ENCODE measurements at regions not wholly inside any gene's neighbourhood (a gene's known extent, or its start where the extent isn't known, plus 50 kb on each side); places are given as distances from the start of the nearest gene placed in this dataset.

DNA sequence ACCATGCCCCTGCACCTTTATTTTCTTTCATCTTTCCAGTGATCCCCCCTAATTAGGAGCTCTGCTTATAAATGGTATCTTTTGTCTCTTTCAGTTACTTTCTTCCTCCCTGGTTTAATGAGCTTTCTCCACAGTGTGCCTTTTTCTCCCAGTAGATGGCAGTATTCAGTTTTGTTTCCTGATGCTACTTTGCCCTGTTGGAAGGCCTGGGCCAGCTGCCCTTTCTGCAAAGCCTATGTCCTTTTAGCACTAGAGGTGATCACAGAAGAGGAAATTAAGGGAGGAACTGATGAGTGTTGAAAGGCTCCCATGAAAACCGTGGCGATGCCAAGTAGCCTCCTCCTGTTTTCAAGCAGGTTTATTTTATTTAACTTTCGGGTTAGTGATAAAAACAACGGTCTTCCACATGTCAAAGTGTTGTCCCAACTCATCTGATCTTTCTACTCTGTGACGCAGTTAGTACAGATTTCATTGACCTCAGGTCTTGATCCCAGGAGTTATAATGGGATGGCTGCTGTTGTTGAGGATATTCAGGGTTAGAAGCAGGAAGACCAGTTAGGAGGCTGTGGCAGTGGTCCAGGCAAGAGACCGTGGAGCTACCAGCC, 184.2 kb upstream of the BMP2 start:
- Histone ChIP-seq H3K27ac (no peak overlapping the region), H3K27me3 (no peaks in the 10 kb centered on the region), H3K4me1 (no peaks in the 10 kb centered on the region), H3K36me3 (no peaks in the 10 kb centered on the region), H3K4me3 (no peak overlapping the region), H3K9me3 (no peaks in the 10 kb centered on the region)
- no peak for DNase-seq
- peak; percentile 31 to 44 for TF ChIP-seq CTCF (IDR thresholded peaks at IDR 0.05)
- intact Hi-C loops (cut with DNase I; ENCODE audit: low total_unique reads): loop anchor here (5.0 kb wide), 1 partner anchor 321 kb away; no protein-coding TSS in a partner anchor

GRCh38 chr20:6582449-6582848, 185.0 kb upstream of the BMP2 start:
- no peak for DNase-seq
- H3K4me1 ChIP-seq: no peaks in the 10 kb centered on the region
- no peaks in the 10 kb centered on the region for H3K27me3 ChIP-seq
- no peak for TF ChIP-seq CTCF (IDR thresholded peaks at IDR 0.05)
- H3K4me3 ChIP-seq: no peak overlapping the region
- H3K9me3 ChIP-seq: no peaks in the 10 kb centered on the region
- H3K36me3 ChIP-seq: no peaks in the 10 kb centered on the region
- intact Hi-C loops (cut with DNase I; ENCODE audit: low total_unique reads): loop anchor here (5.0 kb wide), 1 partner anchor 320 kb away; no protein-coding TSS in a partner anchor
- H3K27ac ChIP-seq: no peak overlapping the region

DNA sequence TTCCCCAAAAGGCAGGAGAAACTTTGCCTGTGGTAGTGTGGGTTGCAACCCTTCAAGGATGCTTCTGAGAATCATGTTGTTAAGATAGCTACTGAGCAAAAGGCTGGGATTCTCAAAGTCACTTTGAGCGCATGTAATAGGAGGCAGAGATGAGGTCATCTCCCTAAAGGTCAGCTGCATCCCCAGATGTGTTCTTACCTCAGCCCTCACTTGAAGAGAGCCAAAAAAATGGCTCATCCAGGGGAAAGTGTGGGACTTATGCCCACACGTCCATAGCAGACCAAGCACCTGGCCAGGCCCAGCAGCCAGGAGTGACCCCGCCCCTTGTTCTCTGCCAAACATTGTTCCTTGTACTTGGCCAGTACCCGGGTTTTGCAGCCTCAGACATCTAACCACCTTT, 187.0 kb upstream of the BMP2 start:
- Histone ChIP-seq H3K27ac (no peak overlapping the region), H3K36me3 (no peaks in the 10 kb centered on the region), H3K9me3 (no peaks in the 10 kb centered on the region), H3K4me1 (no peaks in the 10 kb centered on the region), H3K27me3 (no peaks in the 10 kb centered on the region), H3K4me3 (no peak overlapping the region)
- DNase-seq: no peak
- no peak for TF ChIP-seq CTCF (IDR thresholded peaks at IDR 0.05)
- intact Hi-C loops (cut with DNase I; ENCODE audit: low total_unique reads): loop anchor here (5.0 kb wide), 1 partner anchor 318 kb away; no protein-coding TSS in a partner anchor

- H3K4me1 ChIP-seq: no peaks in the 10 kb centered on the region
- intact Hi-C loops (cut with DNase I; ENCODE audit: low total_unique reads): loop anchor here (5.0 kb wide), 1 partner anchor 318 kb away; no protein-coding TSS in a partner anchor
- H3K9me3 ChIP-seq: no peaks in the 10 kb centered on the region
- no peaks in the 10 kb centered on the region for H3K27me3 ChIP-seq
- H3K4me3 ChIP-seq: no peak overlapping the region
- DNase-seq: no peak
- H3K36me3 ChIP-seq: no peaks in the 10 kb centered on the region
- no peak for TF ChIP-seq CTCF (IDR thresholded peaks at IDR 0.05)
- no peak overlapping the region for H3K27ac ChIP-seq
These were observed 187.7 kb upstream of the BMP2 start for GRCh38 chr20:6579824-6580223.

DNA sequence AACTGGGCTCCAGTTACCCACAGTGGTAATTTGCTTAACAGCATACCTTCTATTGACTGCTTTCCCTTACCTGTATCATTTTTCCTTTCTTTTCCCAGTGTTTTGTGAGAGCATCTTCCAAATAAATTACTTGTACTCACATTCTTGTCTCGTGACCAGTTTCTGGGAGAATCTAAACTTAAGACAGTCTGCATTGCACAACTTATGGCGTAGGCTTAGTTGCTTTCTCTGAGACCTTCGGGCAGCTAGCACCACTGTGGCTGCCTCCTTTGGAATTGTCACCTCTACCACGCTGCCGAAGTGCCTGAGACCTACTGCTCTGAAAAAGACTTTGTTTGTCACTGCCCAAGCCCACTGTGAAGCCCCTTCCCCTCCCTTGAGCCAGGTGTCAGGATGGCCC, 188.1 kb upstream of the BMP2 start:
- Histone ChIP-seq H3K27me3 (no peaks in the 10 kb centered on the region), H3K4me1 (no peaks in the 10 kb centered on the region), H3K27ac (no peak overlapping the region), H3K4me3 (no peak overlapping the region), H3K36me3 (no peaks in the 10 kb centered on the region), H3K9me3 (no peaks in the 10 kb centered on the region)
- no peak for DNase-seq
- intact Hi-C loops (cut with DNase I; ENCODE audit: low total_unique reads): no loop called here
- TF ChIP-seq CTCF (IDR thresholded peaks at IDR 0.05): no peak

- Histone ChIP-seq H3K36me3 (no peaks in the 10 kb centered on the region), H3K27me3 (no peaks in the 10 kb centered on the region), H3K27ac (no peak overlapping the region), H3K9me3 (no peaks in the 10 kb centered on the region), H3K4me3 (no peak overlapping the region), H3K4me1 (no peaks in the 10 kb centered on the region)
- no peak for TF ChIP-seq CTCF (IDR thresholded peaks at IDR 0.05)
- no peak for DNase-seq
- intact Hi-C loops (cut with DNase I; ENCODE audit: low total_unique reads): no loop called here
These were observed 190.0 kb upstream of the BMP2 start for GRCh38 chr20:6577451-6577850.
